GM23338 (cell line): ENCODE measurements at regions not wholly inside any gene's neighbourhood (a gene's known extent, or its start where the extent isn't known, plus 50 kb on each side); places are given as distances from the start of the nearest gene placed in this dataset.

ENCODE experiments used
- ATAC-seq: fragments of 200-7000 bp; cut with Tn5 transposase; 3 replicates; pipeline ENCODE4 v1.9.1; 2020
- DNase-seq: peaks from one replicate; pipeline ENCODE4 v3.0.0-alpha.2; 2015; ENCODE audit warnings: low spot score
- H2AFZ ChIP-seq: fragments of 200-600 bp; sonication (generic); 2 replicates; pipeline ENCODE4 v1.8.0; 2016; ENCODE audit warnings: antibody characterized with exemption, mild to moderate bottlenecking, moderate library complexity
- H3F3A ChIP-seq: fragments of 200-600 bp; sonication (generic); replicated peaks from 2 replicates; pipeline ENCODE4 v1.8.0; 2017; ENCODE audit warnings: antibody characterized with exemption, mixed run types, low read depth
- H3K27ac ChIP-seq: fragments of 200-600 bp; sonication (generic); 2 replicates; pipeline ENCODE4 v1.6.1; 2016; ENCODE audit warnings: low read depth
- H3K27me3 ChIP-seq: fragments of 200-600 bp; sonication (generic); 2 replicates; pipeline ENCODE4 v1.8.0; 2016; ENCODE audit warnings: mild to moderate bottlenecking, mixed run types, moderate library complexity; ENCODE audit not compliant: insufficient read depth
- H3K36me3 ChIP-seq: fragments of 200-600 bp; sonication (generic); 2 replicates; pipeline ENCODE4 v1.8.0; 2016; ENCODE audit warnings: mild to moderate bottlenecking; ENCODE audit not compliant: insufficient read depth
- H3K4me1 ChIP-seq: fragments of 200-600 bp; sonication (generic); 2 replicates; pipeline ENCODE4 v1.8.0; 2016; ENCODE audit warnings: mild to moderate bottlenecking, moderate library complexity; ENCODE audit not compliant: insufficient read depth
- H3K4me2 ChIP-seq: fragments of 200-600 bp; sonication (generic); 2 replicates; pipeline ENCODE4 v1.7.1; 2017; ENCODE audit warnings: mixed run types
- H3K4me3 ChIP-seq: fragments of 200-600 bp; sonication (generic); 2 replicates; pipeline ENCODE4 v1.6.1; 2016; ENCODE audit warnings: mixed run types
- H3K79me2 ChIP-seq: fragments of 200-600 bp; sonication (generic); replicated peaks from 2 replicates; pipeline ENCODE4 v1.8.0; 2017; ENCODE audit warnings: mild to moderate bottlenecking; ENCODE audit not compliant: insufficient read depth
- H3K9me2 ChIP-seq: fragments of 200-600 bp; sonication (generic); 2 replicates; pipeline ENCODE4 v1.8.0; 2017; ENCODE audit not compliant: insufficient read depth
- H4K20me1 ChIP-seq: fragments of 200-600 bp; sonication (generic); replicated peaks from 2 replicates; pipeline ENCODE4 v1.8.0; 2017; ENCODE audit warnings: mild to moderate bottlenecking; ENCODE audit not compliant: insufficient read depth
- H3K27ac Mint-ChIP-seq: 2 replicates; pipeline ENCODE4 v1.8.0; 2020; ENCODE audit warnings: inconsistent platforms, mild to moderate bottlenecking, moderate library complexity, mixed read lengths
- H3K27me3 Mint-ChIP-seq: 3 replicates; pipeline ENCODE4 v1.8.0; 2022; ENCODE audit warnings: low read depth, mild to moderate bottlenecking, moderate library complexity, mixed read lengths, inconsistent platforms; ENCODE audit not compliant: insufficient read depth, poor library complexity
- H3K36me3 Mint-ChIP-seq: 3 replicates; pipeline ENCODE4 v1.8.0; 2021; ENCODE audit warnings: low read depth, mild to moderate bottlenecking, inconsistent platforms, moderate library complexity, mixed read lengths
- H3K4me1 Mint-ChIP-seq: 3 replicates; pipeline ENCODE4 v1.8.0; 2020; ENCODE audit warnings: mild to moderate bottlenecking, inconsistent platforms, mixed read lengths
- H3K4me3 Mint-ChIP-seq: 3 replicates; pipeline ENCODE4 v1.8.0; 2021; ENCODE audit warnings: moderate library complexity, mild to moderate bottlenecking, inconsistent platforms, mixed read lengths
- H3K9me3 Mint-ChIP-seq: 3 replicates; pipeline ENCODE4 v1.8.0; 2020; ENCODE audit warnings: moderate library complexity, mild to moderate bottlenecking, inconsistent platforms, mixed read lengths
- CREB1 ChIP-seq: fragments of 250-450 bp; sonication (Bioruptor Pico); IDR thresholded peaks from 2 replicates; pipeline ENCODE4 v1.5.0; 2020; ENCODE audit warnings: low read depth, mild to moderate bottlenecking, moderate library complexity
- EZH2phosphoT487 ChIP-seq: fragments of 200-600 bp; sonication (generic); IDR thresholded peaks from one replicate; pipeline ENCODE4 v1.8.1; 2018; ENCODE audit warnings: antibody characterized with exemption; ENCODE audit not compliant: unreplicated experiment
- JUNB ChIP-seq: IDR thresholded peaks from one replicate; pipeline ENCODE4 v1.6.1; 2016; ENCODE audit warnings: antibody characterized with exemption; ENCODE audit not compliant: unreplicated experiment
- NANOG ChIP-seq: IDR thresholded peaks from 2 replicates; pipeline ENCODE4 v1.6.1; 2016; ENCODE audit warnings: antibody characterized with exemption, borderline replicate concordance
- POLR2AphosphoS5 ChIP-seq: IDR thresholded peaks from 2 replicates; pipeline ENCODE4 v1.6.1; 2016; ENCODE audit warnings: antibody characterized with exemption, low read depth
- REST ChIP-seq: IDR thresholded peaks from one replicate; pipeline ENCODE4 v1.6.1; 2018; ENCODE audit warnings: antibody characterized with exemption; ENCODE audit not compliant: unreplicated experiment
- STAT1 ChIP-seq: IDR thresholded peaks from one replicate; pipeline ENCODE4 v1.6.1; 2016; ENCODE audit warnings: antibody characterized with exemption; ENCODE audit not compliant: unreplicated experiment
- ZNF114 ChIP-seq: fragments of 250-450 bp; sonication (Bioruptor Pico); IDR thresholded peaks from 2 replicates; pipeline ENCODE4 v1.5.0; 2020; ENCODE audit warnings: mild to moderate bottlenecking, moderate library complexity
- TF ChIP-seq, protein P1 (sequence below): IDR thresholded peaks from 2 replicates; pipeline ENCODE4 v1.6.1; 2016; ENCODE audit warnings: antibody characterized with exemption
- TF ChIP-seq, protein P2 (sequence below), 2 experiments: fragments of 200-600 bp in 1 of 2; sonication (generic) in 1 of 2; conservative IDR thresholded peaks; 2 replicates each; pipeline versions ENCODE4 v1.5.1 to v1.6.1; 2016 to 2017; ENCODE audit warnings: antibody characterized with exemption in 2 of 2, low read depth in 2 of 2, mild to moderate bottlenecking in 2 of 2, moderate library complexity in 1 of 2

DNA sequence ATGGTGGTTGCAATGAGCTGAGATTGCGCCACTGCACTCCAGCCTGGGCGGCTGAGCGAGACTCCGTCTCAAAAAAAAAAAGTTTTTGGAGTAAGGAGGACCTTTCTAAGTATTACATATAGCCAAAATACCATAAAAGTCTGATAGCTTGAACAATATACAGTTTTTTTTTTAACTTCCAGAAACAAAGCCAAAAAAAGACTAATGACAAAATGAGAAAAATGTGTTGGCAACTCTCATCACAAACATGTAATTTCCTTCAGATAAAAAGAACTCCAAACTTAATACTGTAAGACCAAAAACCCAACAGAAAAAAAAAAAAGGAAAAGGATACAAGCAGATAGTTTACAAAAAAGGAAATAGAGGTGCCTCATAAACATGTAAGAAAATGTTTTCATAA lies 68.2 kb upstream of the MED4 start (continued):
- no peak for TF ChIP-seq REST
- no peak for TF ChIP-seq STAT1
- TF ChIP-seq EZH2phosphoT487 = no peak
- TF ChIP-seq, protein P1, sequence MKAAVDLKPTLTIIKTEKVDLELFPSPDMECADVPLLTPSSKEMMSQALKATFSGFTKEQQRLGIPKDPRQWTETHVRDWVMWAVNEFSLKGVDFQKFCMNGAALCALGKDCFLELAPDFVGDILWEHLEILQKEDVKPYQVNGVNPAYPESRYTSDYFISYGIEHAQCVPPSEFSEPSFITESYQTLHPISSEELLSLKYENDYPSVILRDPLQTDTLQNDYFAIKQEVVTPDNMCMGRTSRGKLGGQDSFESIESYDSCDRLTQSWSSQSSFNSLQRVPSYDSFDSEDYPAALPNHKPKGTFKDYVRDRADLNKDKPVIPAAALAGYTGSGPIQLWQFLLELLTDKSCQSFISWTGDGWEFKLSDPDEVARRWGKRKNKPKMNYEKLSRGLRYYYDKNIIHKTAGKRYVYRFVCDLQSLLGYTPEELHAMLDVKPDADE = no peak
- TF ChIP-seq POLR2AphosphoS5 = no peak
- TF ChIP-seq, protein P2, sequence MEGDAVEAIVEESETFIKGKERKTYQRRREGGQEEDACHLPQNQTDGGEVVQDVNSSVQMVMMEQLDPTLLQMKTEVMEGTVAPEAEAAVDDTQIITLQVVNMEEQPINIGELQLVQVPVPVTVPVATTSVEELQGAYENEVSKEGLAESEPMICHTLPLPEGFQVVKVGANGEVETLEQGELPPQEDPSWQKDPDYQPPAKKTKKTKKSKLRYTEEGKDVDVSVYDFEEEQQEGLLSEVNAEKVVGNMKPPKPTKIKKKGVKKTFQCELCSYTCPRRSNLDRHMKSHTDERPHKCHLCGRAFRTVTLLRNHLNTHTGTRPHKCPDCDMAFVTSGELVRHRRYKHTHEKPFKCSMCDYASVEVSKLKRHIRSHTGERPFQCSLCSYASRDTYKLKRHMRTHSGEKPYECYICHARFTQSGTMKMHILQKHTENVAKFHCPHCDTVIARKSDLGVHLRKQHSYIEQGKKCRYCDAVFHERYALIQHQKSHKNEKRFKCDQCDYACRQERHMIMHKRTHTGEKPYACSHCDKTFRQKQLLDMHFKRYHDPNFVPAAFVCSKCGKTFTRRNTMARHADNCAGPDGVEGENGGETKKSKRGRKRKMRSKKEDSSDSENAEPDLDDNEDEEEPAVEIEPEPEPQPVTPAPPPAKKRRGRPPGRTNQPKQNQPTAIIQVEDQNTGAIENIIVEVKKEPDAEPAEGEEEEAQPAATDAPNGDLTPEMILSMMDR (conservative IDR thresholded peaks at IDR 0.05; ENCODE audit: low read depth in 2 of 2) = no peak
- no peak for TF ChIP-seq JUNB

DNA sequence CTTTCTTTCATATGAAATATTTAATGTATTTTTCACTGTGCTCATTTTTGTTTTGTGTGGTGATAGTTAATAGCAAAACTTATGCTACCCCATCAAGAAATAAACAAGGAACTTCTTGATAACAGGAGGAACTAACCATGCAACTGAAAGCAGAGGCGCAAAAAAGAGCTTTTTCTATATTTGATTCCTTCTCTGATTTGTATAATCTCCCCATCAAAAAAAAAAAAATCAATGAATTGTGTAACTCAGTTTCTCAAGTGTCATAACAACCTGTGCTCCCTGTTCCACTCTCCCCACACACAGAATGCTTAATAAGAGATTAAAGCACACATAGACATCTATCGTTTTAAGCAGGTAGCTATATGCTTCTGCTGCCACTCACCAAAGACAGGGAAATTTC lies 67.3 kb upstream of the MED4 start:
- Histone ChIP-seq H3K36me3 (no peaks in the 10 kb centered on the region), H3K4me3 (no peak overlapping the region), H3F3A (no peaks in the 10 kb centered on the region), H3K4me2 (no peak overlapping the region), H3K9me2 (0 out of 2 replicates have a peak, but pooled peaks cover 3% of the 10 kb centered on the region), H3K27me3 (no peaks in the 10 kb centered on the region), H4K20me1 (no peaks in the 10 kb centered on the region), H2AFZ (no peak overlapping the region), H3K79me2 (no peaks in the 10 kb centered on the region), H3K4me1 (peaks cover 14% of the 10 kb centered on the region), H3K27ac (no peak overlapping the region)
- H3K4me1 Mint-ChIP-seq = peaks cover 35% of the 10 kb centered on the region
- DNase-seq = no peak
- no peaks in the 10 kb centered on the region for H3K36me3 Mint-ChIP-seq
- no peak overlapping the region for H3K4me3 Mint-ChIP-seq
- H3K9me3 Mint-ChIP-seq = no peaks in the 10 kb centered on the region
- ATAC-seq = no peak
- H3K27ac Mint-ChIP-seq = no peak overlapping the region
- no peaks in the 10 kb centered on the region for H3K27me3 Mint-ChIP-seq
- no peak for TF ChIP-seq NANOG
- no peak for TF ChIP-seq EZH2phosphoT487
- no peak for TF ChIP-seq JUNB
- TF ChIP-seq, protein P2 (conservative IDR thresholded peaks at IDR 0.05; ENCODE audit: low read depth in 2 of 2) = no peak
- no peak for TF ChIP-seq CREB1 (CRISPR knock-in tag)
- no peak for TF ChIP-seq STAT1
- TF ChIP-seq, protein P1 = no peak
- TF ChIP-seq ZNF114 (CRISPR knock-in tag) = no peak
